ENCODE measurements at regions not wholly inside any gene's neighbourhood (a gene's known extent, or its start where the extent isn't known, plus 50 kb on each side); places are given as distances from the start of the nearest gene placed in this dataset.
A peak's percentile ranks its signal among the peaks of the same experiment; 100 is the strongest.

DNA sequence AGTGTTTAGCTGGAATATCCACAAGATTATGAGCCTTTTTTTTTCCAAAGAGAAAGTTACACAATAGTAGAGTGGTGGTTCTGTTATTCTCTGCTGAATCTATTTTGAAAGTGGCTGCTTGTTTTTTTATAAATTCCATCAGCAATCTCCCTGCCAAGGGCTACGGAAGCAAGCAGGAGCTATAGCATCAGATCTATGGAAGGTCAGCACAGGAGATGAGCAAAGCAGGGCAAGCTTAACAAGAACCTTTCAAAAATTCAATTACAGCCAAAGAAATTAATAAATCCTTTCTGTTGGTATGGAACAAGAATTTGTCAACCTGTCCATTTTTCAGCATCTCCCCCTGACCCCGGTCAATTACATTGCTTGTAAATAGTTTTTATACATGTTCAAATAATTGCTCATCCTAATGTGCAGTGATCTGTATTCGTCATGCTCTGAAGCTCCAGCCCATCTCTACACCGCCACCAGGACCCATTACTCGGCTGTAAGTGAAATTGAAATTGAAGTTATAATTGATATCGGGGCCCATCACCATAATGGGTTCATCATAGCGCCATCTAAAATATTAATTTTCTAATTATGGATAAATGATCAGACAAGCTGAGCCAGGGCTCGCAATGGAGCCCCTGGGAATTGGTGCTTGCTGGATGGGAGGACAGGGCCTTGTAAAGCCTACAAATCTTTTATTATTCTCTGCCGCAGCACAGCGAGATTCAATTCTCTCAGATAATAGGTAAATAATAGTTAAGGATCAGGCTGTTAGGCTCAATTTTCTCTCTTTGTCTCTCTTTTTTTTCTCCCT lies 215.1 kb downstream of the ATG4C start:
- Histone ChIP-seq H3K9me3 (ENCODE audit: insufficient read depth, low read length) (no peaks in the 10 kb centered on the region), H3K4me1 (ENCODE audit: low read length) (peaks cover 4% of the 10 kb centered on the region), H3K79me2 (ENCODE audit: low read length) (no peaks in the 10 kb centered on the region), H3K27me3 (ENCODE audit: low read depth, low read length) (no peaks in the 10 kb centered on the region), H3K27ac (ENCODE audit: low read length) (no peak overlapping the region), H3K4me2 (ENCODE audit: low read length) (no peak overlapping the region), H3K4me3 (ENCODE audit: low read length) (no peak overlapping the region), H2AFZ (ENCODE audit: low read depth, low read length) (no peak overlapping the region), H4K20me1 (ENCODE audit: insufficient read depth, low read length) (no peaks in the 10 kb centered on the region), H3K9ac (ENCODE audit: low read length) (no peak overlapping the region), H3K36me3 (replicated peaks; ENCODE audit: low read depth, low read length) (no peaks in the 10 kb centered on the region)
- no peak for TF ChIP-seq CTCF (IDR thresholded peaks at IDR 0.05; ENCODE audit: low read depth, low read length)
- TF ChIP-seq EZH2phosphoT487 (IDR thresholded peaks at IDR 0.05; ENCODE audit: low read depth): no peak

DNA sequence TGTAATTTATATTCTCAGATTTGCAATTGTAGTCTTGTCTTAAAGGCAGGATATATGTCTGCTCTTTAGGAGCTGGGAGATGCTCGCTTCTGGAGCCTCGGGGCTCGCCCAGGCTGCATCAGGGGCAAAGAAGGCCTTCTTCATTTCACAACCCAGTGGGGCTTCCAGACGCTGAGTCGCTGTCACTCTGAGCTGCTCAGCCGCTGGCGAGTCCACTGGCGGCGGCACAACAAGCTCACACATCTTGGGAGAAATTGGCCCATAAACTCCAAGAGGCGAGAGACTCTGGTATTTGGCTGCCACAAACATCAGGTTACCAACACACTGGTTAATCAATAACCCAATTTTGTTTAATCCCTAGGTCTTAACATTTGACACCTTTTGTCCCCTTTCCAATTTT lies 216.6 kb downstream of the ATG4C start:
- Histone ChIP-seq H3K36me3 (replicated peaks; ENCODE audit: low read depth, low read length) (no peaks in the 10 kb centered on the region), H3K27ac (ENCODE audit: low read length) (no peak overlapping the region), H3K9me3 (ENCODE audit: insufficient read depth, low read length) (no peaks in the 10 kb centered on the region), H4K20me1 (ENCODE audit: insufficient read depth, low read length) (no peaks in the 10 kb centered on the region), H3K79me2 (ENCODE audit: low read length) (no peaks in the 10 kb centered on the region), H3K4me3 (ENCODE audit: low read length) (no peak overlapping the region), H2AFZ (ENCODE audit: low read depth, low read length) (no peak overlapping the region), H3K4me1 (ENCODE audit: low read length) (peaks cover 19% of the 10 kb centered on the region), H3K9ac (ENCODE audit: low read length) (no peak overlapping the region), H3K4me2 (ENCODE audit: low read length) (no peak overlapping the region), H3K27me3 (ENCODE audit: low read depth, low read length) (no peaks in the 10 kb centered on the region)
- TF ChIP-seq EZH2phosphoT487 (IDR thresholded peaks at IDR 0.05; ENCODE audit: low read depth): no peak
- TF ChIP-seq CTCF (IDR thresholded peaks at IDR 0.05; ENCODE audit: low read depth, low read length): no peak

DNA sequence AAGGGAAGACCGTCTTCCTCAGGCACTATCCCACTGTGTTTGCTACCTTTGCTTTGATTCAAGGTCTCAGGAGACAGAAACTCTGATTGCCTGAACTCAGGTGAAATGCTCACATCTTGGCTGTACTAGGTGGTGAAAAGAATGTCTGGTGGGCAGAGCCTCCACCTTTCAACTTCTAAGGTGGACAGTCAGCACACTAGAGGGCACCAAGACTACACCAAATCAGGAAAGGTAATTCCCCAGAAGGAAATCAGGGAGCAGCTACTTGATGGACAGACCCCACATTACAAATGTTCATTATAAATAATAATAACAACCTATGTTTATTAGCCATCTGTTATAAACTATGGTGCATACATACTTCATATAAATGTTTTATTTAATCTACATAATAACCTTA lies 220.9 kb downstream of the ATG4C start:
- H3K9ac ChIP-seq (ENCODE audit: low read length): no peak overlapping the region
- H3K9me3 ChIP-seq (ENCODE audit: insufficient read depth, low read length): no peaks in the 10 kb centered on the region
- no peak overlapping the region for H3K4me2 ChIP-seq (ENCODE audit: low read length)
- H3K36me3 ChIP-seq (replicated peaks; ENCODE audit: low read depth, low read length): no peaks in the 10 kb centered on the region
- H4K20me1 ChIP-seq (ENCODE audit: insufficient read depth, low read length): no peaks in the 10 kb centered on the region
- H3K27me3 ChIP-seq (ENCODE audit: low read depth, low read length): no peaks in the 10 kb centered on the region
- H3K27ac ChIP-seq (ENCODE audit: low read length): no peak overlapping the region
- H3K4me1 ChIP-seq (ENCODE audit: low read length): peaks cover 26% of the 10 kb centered on the region
- H3K79me2 ChIP-seq (ENCODE audit: low read length): no peaks in the 10 kb centered on the region
- 0 out of 2 replicates have a peak overlapping the region, but pooled peaks have one; percentile 26 for H2AFZ ChIP-seq (ENCODE audit: low read depth, low read length)
- H3K4me3 ChIP-seq (ENCODE audit: low read length): no peak overlapping the region
- TF ChIP-seq CTCF (IDR thresholded peaks at IDR 0.05; ENCODE audit: low read depth, low read length) (peak; percentile 41), EZH2phosphoT487 (IDR thresholded peaks at IDR 0.05; ENCODE audit: low read depth) (no peak)

DNA sequence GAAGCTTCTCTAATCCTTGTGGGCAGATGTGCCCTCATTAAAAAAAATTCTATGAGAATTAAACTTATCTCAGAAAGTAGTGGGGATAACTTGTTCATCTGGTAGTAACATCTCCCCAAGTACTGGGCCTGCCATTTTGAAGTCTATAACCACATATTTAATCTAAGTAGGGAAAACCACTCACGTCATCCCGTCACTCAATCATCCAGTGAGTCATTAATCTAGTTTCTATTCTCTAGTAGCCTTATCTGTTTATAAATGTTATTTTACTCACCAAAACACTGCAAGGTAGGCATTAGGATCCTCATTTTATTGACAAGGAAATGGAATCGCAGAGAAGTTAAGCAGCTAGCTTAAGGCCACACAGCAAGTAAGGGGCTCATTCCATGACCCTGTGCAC lies 221.9 kb downstream of the ATG4C start:
- no peaks in the 10 kb centered on the region for H4K20me1 ChIP-seq (ENCODE audit: insufficient read depth, low read length)
- no peaks in the 10 kb centered on the region for H3K9me3 ChIP-seq (ENCODE audit: insufficient read depth, low read length)
- no peak overlapping the region for H3K9ac ChIP-seq (ENCODE audit: low read length)
- H3K4me1 ChIP-seq (ENCODE audit: low read length): peaks cover 26% of the 10 kb centered on the region
- no peak for TF ChIP-seq EZH2phosphoT487 (IDR thresholded peaks at IDR 0.05; ENCODE audit: low read depth)
- TF ChIP-seq CTCF (IDR thresholded peaks at IDR 0.05; ENCODE audit: low read depth, low read length): no peak
- no peak overlapping the region for H3K27ac ChIP-seq (ENCODE audit: low read length)
- H3K4me3 ChIP-seq (ENCODE audit: low read length): no peak overlapping the region
- H2AFZ ChIP-seq (ENCODE audit: low read depth, low read length): no peak overlapping the region
- H3K36me3 ChIP-seq (replicated peaks; ENCODE audit: low read depth, low read length): no peaks in the 10 kb centered on the region
- peak overlapping the region; percentile 20; the same call in 1 of the 2 replicates for H3K4me2 ChIP-seq (ENCODE audit: low read length)
- no peaks in the 10 kb centered on the region for H3K79me2 ChIP-seq (ENCODE audit: low read length)
- H3K27me3 ChIP-seq (ENCODE audit: low read depth, low read length): no peaks in the 10 kb centered on the region
